Retinal pigment epithelial cell (primary cell): ENCODE measurements at regions not wholly inside any gene's neighbourhood (a gene's known extent, or its start where the extent isn't known, plus 50 kb on each side); places are given as distances from the start of the nearest gene placed in this dataset.

ENCODE experiments used
- DNase-seq: peaks from one replicate; pipeline ENCODE4 v3.0.0-alpha.2; 2010; ENCODE audit warnings: low read depth
- H3K4me3 ChIP-seq: 2 replicates; pipeline ENCODE4 v1.5.1; 2011; ENCODE audit warnings: mild to moderate bottlenecking, low read length, control low read depth, moderate library complexity
- TF ChIP-seq, protein P1 (sequence below): conservative IDR thresholded peaks from 2 replicates; pipeline ENCODE4 v1.5.1; 2011; ENCODE audit warnings: low read depth, low read length, control low read depth, inconsistent platforms

- H3K4me3 ChIP-seq = no peak overlapping the region
- DNase-seq = no peak
- TF ChIP-seq, protein P1, sequence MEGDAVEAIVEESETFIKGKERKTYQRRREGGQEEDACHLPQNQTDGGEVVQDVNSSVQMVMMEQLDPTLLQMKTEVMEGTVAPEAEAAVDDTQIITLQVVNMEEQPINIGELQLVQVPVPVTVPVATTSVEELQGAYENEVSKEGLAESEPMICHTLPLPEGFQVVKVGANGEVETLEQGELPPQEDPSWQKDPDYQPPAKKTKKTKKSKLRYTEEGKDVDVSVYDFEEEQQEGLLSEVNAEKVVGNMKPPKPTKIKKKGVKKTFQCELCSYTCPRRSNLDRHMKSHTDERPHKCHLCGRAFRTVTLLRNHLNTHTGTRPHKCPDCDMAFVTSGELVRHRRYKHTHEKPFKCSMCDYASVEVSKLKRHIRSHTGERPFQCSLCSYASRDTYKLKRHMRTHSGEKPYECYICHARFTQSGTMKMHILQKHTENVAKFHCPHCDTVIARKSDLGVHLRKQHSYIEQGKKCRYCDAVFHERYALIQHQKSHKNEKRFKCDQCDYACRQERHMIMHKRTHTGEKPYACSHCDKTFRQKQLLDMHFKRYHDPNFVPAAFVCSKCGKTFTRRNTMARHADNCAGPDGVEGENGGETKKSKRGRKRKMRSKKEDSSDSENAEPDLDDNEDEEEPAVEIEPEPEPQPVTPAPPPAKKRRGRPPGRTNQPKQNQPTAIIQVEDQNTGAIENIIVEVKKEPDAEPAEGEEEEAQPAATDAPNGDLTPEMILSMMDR = no peak
Measured at GRCh38 chr2:155111070-155111469, 412.6 kb downstream of the KCNJ3 start.

GRCh38 chr2:155109527-155109926, 411.0 kb downstream of the KCNJ3 start:
- TF ChIP-seq, protein P1 = no peak
- H3K4me3 ChIP-seq = no peak overlapping the region
- DNase-seq = no peak

DNA sequence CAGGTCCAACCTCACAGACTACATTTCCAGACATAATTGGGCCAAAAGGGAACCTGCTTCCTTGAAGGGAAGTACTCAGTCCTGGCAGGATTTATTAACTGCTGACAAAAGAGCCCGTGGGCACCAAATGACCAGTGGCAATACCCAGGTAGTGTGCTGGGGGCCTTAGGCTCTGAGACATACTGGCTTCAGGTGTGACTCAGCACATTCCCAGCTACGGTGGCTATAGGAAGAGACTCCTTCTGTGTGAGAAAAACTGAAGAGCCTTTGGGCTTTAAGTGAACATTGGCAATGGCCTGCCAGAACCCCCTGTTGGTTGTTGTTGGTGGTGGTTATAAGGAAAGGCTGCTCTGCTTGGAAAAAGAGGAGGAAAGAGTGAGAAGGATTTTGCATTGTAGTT, 401.8 kb downstream of the KCNJ3 start:
- no peak overlapping the region for H3K4me3 ChIP-seq
- TF ChIP-seq, protein P1 = no peak
- no peak for DNase-seq

DNA sequence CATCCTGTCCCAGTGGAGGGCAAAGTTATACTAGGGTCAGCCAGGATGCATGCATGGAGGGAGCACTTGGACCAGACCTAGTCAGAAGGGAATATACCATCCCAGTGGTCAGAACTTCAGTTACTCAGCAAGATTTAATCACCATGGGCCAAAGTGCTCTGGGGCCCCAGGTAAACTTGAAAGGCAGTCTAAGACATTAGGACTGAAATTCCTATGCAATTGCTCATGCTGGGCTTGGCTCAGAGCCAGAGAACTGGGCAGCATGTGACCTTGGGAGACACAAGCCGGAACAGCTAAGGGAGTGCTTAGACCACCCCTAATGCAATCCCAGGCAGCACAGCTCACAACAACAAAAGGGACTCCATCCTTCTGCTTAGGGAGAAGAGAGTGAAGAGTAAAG, 401.3 kb downstream of the KCNJ3 start:
- no peak overlapping the region for H3K4me3 ChIP-seq
- TF ChIP-seq, protein P1 = no peak
- peak; percentile 52 for DNase-seq

DNA sequence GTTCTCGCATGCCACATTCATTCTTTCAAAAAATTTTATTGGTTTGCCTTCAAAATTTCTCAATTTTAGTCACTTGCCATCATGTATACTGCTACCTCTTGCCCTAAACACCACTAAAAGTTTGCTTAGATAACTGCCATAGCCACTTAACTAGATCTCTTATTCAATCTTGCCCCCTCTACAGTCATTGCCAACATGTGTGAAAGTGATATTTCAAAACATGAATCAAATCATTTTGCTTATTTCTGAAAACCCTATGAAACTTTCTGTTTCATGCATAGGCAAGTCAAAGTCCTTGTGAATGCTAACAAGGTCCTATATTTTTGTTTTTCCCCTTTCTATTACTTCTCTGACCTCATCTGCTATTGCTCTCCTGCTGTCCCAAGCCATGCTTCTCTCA, 397.1 kb downstream of the KCNJ3 start:
- DNase-seq = no peak
- no peak overlapping the region for H3K4me3 ChIP-seq
- TF ChIP-seq, protein P1 = no peak

DNA sequence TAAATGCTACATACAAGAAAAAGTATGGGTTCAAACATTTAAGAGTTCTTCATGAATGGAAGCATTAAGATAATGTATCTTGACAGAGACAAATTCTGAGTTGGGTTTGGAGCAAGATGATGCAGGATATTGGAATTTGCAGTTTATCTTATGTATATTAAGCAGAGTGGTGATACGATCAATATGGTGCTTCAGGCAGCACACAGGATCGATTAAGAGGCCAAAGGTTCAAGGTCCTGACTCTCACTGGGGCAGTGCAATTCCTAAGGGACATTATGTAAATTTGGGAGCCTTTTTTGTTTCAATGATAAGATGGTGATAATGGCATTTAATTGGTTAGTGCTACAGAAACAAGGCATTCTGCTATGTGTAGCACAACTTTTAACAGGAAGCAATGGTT, 381.9 kb downstream of the KCNJ3 start:
- DNase-seq = no peak
- H3K4me3 ChIP-seq = no peak overlapping the region
- TF ChIP-seq, protein P1 = no peak

DNA sequence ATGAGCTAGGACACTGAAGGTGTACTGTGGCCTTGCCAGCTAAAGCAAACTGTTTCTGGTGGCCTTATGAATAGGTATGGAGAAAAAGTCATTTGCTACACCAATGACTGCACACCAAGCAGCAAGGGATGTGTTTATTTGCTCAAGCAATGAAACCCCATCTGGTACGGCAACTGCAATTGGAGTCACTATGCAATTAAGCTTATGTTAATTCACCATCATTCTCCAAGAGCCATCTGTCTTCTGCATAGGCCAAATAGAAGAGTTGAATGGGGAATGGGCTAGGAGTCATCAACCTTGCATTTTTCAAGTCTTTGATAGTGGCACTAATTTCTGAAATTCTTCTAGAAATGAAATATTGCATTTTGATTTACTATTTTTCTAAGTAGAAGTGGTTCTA, 372.0 kb downstream of the KCNJ3 start:
- TF ChIP-seq, protein P1 = no peak
- H3K4me3 ChIP-seq = no peak overlapping the region
- DNase-seq = no peak
